Heart left ventricle (tissue), 16 donors: ENCODE measurements at regions not wholly inside any gene's neighbourhood (a gene's known extent, or its start where the extent isn't known, plus 50 kb on each side); places are given as distances from the start of the nearest gene placed in this dataset.
A peak's percentile ranks its signal among the peaks of the same experiment; 100 is the strongest.

ENCODE experiments used
- ATAC-seq, 4 donors: fragments of 200-7000 bp; cut with Tn5 transposase; one replicate each; pipeline ENCODE4 v1.9.1; 2020 to 2022; ENCODE audit warnings: moderate library complexity in 4 of 4, mild to moderate bottlenecking in 3 of 4, moderate number of reproducible peaks in 1 of 4
- DNase-seq, 5 donors: peaks; one replicate each; pipeline ENCODE4 v3.0.0-alpha.2; 2020
- H3K27ac ChIP-seq, 12 donors: fragments of 200-600 bp; sonication (generic) in 4 of 12; one replicate each; pipeline versions ENCODE4 v1.5.0 to v1.8.0; 2016 to 2022; ENCODE audit warnings: mild to moderate bottlenecking in 2 of 12
- H3K27me3 ChIP-seq, 9 donors: fragments of 200-600 bp; sonication (generic) in 2 of 9; one replicate each; pipeline versions ENCODE4 v1.5.1 to v1.8.0; 2016 to 2022; ENCODE audit warnings: mild to moderate bottlenecking in 3 of 9
- H3K36me3 ChIP-seq, 9 donors: fragments of 200-600 bp; sonication (generic) in 2 of 9; one replicate each; pipeline versions ENCODE4 v1.5.0 to v1.8.0; 2018 to 2022; ENCODE audit warnings: mild to moderate bottlenecking in 2 of 9
- H3K4me1 ChIP-seq, 12 donors: fragments of 200-600 bp; sonication (generic) in 4 of 12; one replicate each; pipeline versions ENCODE4 v1.5.0 to v1.8.0; 2016 to 2022; ENCODE audit warnings: mild to moderate bottlenecking in 3 of 12
- H3K4me3 ChIP-seq, 12 donors: fragments of 200-600 bp; sonication (generic) in 4 of 12; one replicate each; pipeline versions ENCODE4 v1.5.0 to v1.8.0; 2017 to 2022; ENCODE audit warnings: mild to moderate bottlenecking in 9 of 12, moderate library complexity in 4 of 12
- H3K9me3 ChIP-seq, 12 donors: fragments of 200-600 bp; sonication (generic) in 4 of 12; one replicate each; pipeline versions ENCODE4 v1.5.0 to v1.8.0; 2016 to 2022; ENCODE audit warnings: mild to moderate bottlenecking in 1 of 12
- POLR2A ChIP-seq, 2 donors: fragments of 450-650 bp; IDR thresholded peaks; one replicate each; pipeline ENCODE4 v1.6.1; 2017; ENCODE audit warnings: antibody characterized with exemption in 2 of 2, mild to moderate bottlenecking in 2 of 2, moderate library complexity in 2 of 2
- whole genome bisulfite sequencing, 4 donors: extraction: QIAGEN DNeasy Blood & Tissue Kit in 2 of 4; methylation state at CpG; one replicate each; pipeline versions ENCODE4 v1.1.5 to v1.1.7; 2013 to 2018; 5-methylcytosine and 5-hydroxymethylcytosine counted together
- intact Hi-C, 10 donors: fragments of 100-400 bp; cut with DNase I; formaldehyde crosslinking; loops; one replicate each; pipeline versions ENCODE4 v1.11.1 to v1.14.2; 2022
- TF ChIP-seq, protein P1 (sequence below), 12 donors: fragments of 200-600 bp; sonication (generic) in 4 of 12; IDR thresholded peaks; one replicate each; pipeline versions ENCODE4 v1.5.0 to v1.8.0; 2018 to 2022; ENCODE audit warnings: antibody characterized with exemption in 12 of 12, mild to moderate bottlenecking in 5 of 12
- donor health status: ischemic (EF 13 %, LVEDD 7.1; RV severe dilation, severe dysfunction).
- donor health status: healthy with polysubstance abuse.
- donor health status: DM: no; HTN: yes; CAD: no.
- donor health status: DM: no; HTN: no; CAD: no.
- donor health status: ischemic (EF 25% LVEDD 6.9; RV normal size, moderate dysfunction).
- donor health status: ischemic (EF 25% LVEDD 5.7; RV mildly dilated, moderate dysfunction).
- donor health status: healthy.
- donor health status: DM: yes; HTN: yes; CAD: no.
- donor health status: ischemic (EF 35%, LVEDD 5.7; RV mildly dilated, moderate dysfunction).
- donor health status: nonischemic (EF 11% LVEDD 7.7; RV severe dilation, severe dysfunction).
- donor health status: DM: yes; HTN: yes; CAD: no.
- donor health status: PGD.
- donor health status: ischemic (EF 29% LVEDD 5.4; RV normal size, mild dysfunction).
- donor health status: nonischemic (EF 23%, LVEDD 6.1; RV moderate dilation, normal function).

DNA sequence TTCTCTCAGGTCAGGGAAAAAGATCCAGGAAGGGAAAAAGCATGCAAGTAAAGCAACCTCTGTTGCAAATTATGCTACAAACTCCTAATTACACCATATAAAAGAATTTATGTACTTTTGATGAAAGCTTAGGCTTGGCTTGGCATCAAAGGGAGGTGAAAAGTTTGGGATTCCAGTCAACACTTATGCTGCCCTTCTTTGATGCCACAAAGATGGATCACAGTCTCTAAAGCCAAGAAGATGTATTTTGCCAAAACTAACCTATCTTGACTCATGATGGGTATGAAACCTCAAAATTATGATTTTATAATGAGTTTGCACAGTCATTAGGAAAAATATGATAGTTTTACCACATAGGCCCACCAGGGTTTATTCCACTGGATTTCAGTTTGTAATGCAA lies 101.0 kb upstream of the CCDC80 start:
- no peaks in the 10 kb centered on the region for H3K27me3 ChIP-seq
- H3K27ac ChIP-seq = no peak overlapping the region
- no peak overlapping the region for H3K4me3 ChIP-seq
- no peak for ATAC-seq
- H3K4me1 ChIP-seq = peaks cover 0 to 32% (median 14%) of the 10 kb centered on the region in 12 donors
- intact Hi-C loops = loop anchor here in 1 of 10 donors (10.0 kb wide), 2 partner anchors 63 to 97 kb away; partner anchors contain the start of gene CCDC80
- TF ChIP-seq, protein P1, sequence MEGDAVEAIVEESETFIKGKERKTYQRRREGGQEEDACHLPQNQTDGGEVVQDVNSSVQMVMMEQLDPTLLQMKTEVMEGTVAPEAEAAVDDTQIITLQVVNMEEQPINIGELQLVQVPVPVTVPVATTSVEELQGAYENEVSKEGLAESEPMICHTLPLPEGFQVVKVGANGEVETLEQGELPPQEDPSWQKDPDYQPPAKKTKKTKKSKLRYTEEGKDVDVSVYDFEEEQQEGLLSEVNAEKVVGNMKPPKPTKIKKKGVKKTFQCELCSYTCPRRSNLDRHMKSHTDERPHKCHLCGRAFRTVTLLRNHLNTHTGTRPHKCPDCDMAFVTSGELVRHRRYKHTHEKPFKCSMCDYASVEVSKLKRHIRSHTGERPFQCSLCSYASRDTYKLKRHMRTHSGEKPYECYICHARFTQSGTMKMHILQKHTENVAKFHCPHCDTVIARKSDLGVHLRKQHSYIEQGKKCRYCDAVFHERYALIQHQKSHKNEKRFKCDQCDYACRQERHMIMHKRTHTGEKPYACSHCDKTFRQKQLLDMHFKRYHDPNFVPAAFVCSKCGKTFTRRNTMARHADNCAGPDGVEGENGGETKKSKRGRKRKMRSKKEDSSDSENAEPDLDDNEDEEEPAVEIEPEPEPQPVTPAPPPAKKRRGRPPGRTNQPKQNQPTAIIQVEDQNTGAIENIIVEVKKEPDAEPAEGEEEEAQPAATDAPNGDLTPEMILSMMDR (IDR thresholded peaks at IDR 0.05) = no peak
- TF ChIP-seq POLR2A (IDR thresholded peaks at IDR 0.05) = no peak
- no peaks in the 10 kb centered on the region for H3K9me3 ChIP-seq
- DNase-seq = no peak
- no peaks in the 10 kb centered on the region for H3K36me3 ChIP-seq

DNA sequence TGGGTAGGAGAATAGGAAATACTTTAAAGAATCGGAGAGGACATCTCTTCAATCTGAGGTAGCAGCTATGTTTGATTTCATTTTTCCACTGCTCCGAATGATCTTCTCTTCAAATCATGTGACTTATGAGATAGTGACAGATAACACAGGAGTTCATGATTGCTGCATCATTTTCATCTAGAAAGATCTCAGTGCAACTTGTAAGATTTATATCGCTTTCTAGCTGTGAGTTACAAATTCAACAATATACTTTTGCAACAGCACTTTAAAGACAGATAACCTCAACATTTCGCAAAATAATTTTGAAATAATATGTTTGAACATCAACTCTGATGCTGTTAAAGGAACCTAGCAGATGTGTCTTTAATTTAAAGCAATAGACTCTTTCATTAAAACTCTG lies 99.9 kb upstream of the CCDC80 start:
- intact Hi-C loops = loop anchor here in 1 of 10 donors (10.0 kb wide), 2 partner anchors 64 to 96 kb away; partner anchors contain the start of gene CCDC80

DNA sequence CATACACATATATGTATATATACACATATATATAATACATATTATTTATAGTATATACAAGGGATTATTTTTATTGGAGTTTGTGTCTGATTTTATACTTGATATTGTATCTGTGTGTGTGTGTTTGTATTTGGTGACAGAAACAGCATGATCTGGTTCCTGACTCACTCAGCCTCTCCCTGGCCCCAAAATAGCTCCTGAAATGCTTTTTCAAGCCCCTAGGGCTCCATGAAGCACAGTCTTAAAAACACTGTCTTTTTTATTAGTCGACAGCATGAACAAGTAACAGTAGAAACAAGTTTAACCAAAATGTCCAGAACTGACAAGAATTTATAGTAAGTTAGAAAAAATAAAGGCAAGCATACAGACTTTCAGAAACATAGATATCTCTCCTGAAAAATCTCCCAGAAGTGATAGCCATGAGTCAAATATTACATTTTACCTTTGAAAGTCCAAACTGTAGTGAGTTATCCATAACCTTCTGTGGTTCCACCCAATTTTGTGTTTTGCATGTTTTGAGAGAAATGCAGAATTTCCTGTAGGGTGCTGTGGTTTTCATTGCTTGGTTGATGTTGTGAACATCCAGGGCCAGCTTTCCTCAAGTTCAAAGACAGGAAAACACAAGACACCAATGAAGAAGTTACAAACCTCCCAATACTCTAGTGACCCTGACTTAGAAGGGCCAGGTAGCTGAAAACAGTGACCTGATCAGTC lies 98.5 kb upstream of the CCDC80 start:
- peak overlapping the region in 1 of 12 donors; percentile 44 for H3K27ac ChIP-seq
- 51 to 73% (median 59%) methylated on average over 1 of the region's 1 CpG for WGBS, 4 donors
- peak in 1 of 4 donors; percentile 61 for ATAC-seq

More for the DNA sequence above, 99.9 kb upstream of the CCDC80 start:
- no peak for ATAC-seq
- DNase-seq = no peak
- WGBS, 4 donors = 85 to 90% (median 88%) methylated on average over 4 of the region's 4 CpGs
- H3K27ac ChIP-seq = no peak overlapping the region
- H3K27me3 ChIP-seq = no peaks in the 10 kb centered on the region
- H3K4me1 ChIP-seq = peaks cover 0 to 32% (median 14%) of the 10 kb centered on the region in 12 donors
- TF ChIP-seq POLR2A (IDR thresholded peaks at IDR 0.05) = no peak
- TF ChIP-seq, protein P1 (IDR thresholded peaks at IDR 0.05) = no peak
- H3K9me3 ChIP-seq = no peaks in the 10 kb centered on the region
- no peak overlapping the region for H3K4me3 ChIP-seq
- H3K36me3 ChIP-seq = no peaks in the 10 kb centered on the region

DNA sequence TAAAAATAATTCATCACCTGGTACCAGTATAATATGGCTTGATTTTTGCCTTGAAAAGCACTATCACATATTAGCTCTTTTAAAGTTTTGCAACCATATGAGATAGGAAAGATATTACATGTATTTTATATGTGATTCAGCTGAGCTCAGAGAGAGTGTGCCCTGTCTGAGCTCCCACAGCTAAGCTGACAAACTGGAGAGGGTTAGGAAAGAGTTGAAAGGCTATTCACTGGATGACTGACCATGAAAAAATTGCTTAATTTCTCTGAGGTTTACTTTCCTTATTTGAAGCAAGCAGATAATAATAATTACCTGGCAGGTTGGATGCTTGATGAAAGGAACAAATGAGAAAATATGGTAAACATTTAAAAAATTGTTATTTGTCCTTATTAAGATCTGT lies 97.4 kb upstream of the CCDC80 start:
- Histone ChIP-seq H3K4me1 (peaks cover 0 to 19% (median 0%) of the 10 kb centered on the region in 12 donors), H3K9me3 (no peaks in the 10 kb centered on the region), H3K27ac (peak overlapping the region in 1 of 12 donors; percentile 4), H3K27me3 (no peaks in the 10 kb centered on the region), H3K36me3 (no peaks in the 10 kb centered on the region), H3K4me3 (no peak overlapping the region)
- peak in 1 of 4 donors; percentile 63 for ATAC-seq
- intact Hi-C loops = loop anchor here (5.0 to 10.0 kb wide), 6 partner anchors 74 to 246 kb away; partner anchors contain the start of genes CD200R1 (in 5 of the 10) and CCDC80 (in 1 of the 10)
- TF ChIP-seq, protein P1 (IDR thresholded peaks at IDR 0.05) = no peak
- no peak for TF ChIP-seq POLR2A (IDR thresholded peaks at IDR 0.05)
- no peak for DNase-seq

More for the DNA sequence above, 98.5 kb upstream of the CCDC80 start:
- intact Hi-C loops = loop anchor here (5.0 to 10.0 kb wide), 6 partner anchors 73 to 245 kb away; partner anchors contain the start of genes CD200R1 (in 5 of the 10) and CCDC80 (in 1 of the 10)
- Histone ChIP-seq H3K9me3 (no peaks in the 10 kb centered on the region), H3K4me1 (peaks cover 0 to 23% (median 8%) of the 10 kb centered on the region in 12 donors), H3K4me3 (no peak overlapping the region), H3K27me3 (no peaks in the 10 kb centered on the region), H3K36me3 (no peaks in the 10 kb centered on the region)
- no peak for TF ChIP-seq POLR2A (IDR thresholded peaks at IDR 0.05)
- TF ChIP-seq, protein P1 (IDR thresholded peaks at IDR 0.05) = peak in 1 of 12 donors; percentile 7
- DNase-seq = no peak
